ENCODE measurements at regions not wholly inside any gene's neighbourhood (a gene's known extent, or its start where the extent isn't known, plus 50 kb on each side); places are given as distances from the start of the nearest gene placed in this dataset.

- Histone ChIP-seq H3K27ac (ENCODE audit: low read length) (no peak overlapping the region), H3K4me3 (ENCODE audit: low read depth in 2 of 2, low read length in 2 of 2) (no peak overlapping the region), H3K4me1 (ENCODE audit: control insufficient read depth, insufficient read depth, low read length) (no peaks in the 10 kb centered on the region), H3K36me3 (ENCODE audit: control insufficient read depth, insufficient read depth, low read length) (no peaks in the 10 kb centered on the region), H3K27me3 (ENCODE audit: control insufficient read depth, insufficient read depth, low read length) (no peaks in the 10 kb centered on the region), H3K9me3 (ENCODE audit: control insufficient read depth, insufficient read depth, low read depth, low read length) (peaks cover 13% of the 10 kb centered on the region; the same call in 1 of the 2 replicates)
- no peak for DNase-seq (ENCODE audit: low read depth, low spot score)
- no TSS peak for BruUV-seq (replicated peaks)
- in situ Hi-C loops (cut with HindIII; ENCODE audit: low pct_unique_long_range_greater_than_20kb, low sequenced_read_pairs) = no loop called here
- no peak for ATAC-seq
- intact Hi-C loops (cut with micrococcal nuclease; ENCODE audit: unreplicated experiment) = no loop called here
- CTCF ChIA-PET = no interaction called here
- POLR2A ChIA-PET = no interaction called here
- no peak for TF ChIP-seq CTCF (IDR thresholded peaks at IDR 0.05)
- no peak for TF ChIP-seq REST (IDR thresholded peaks at IDR 0.05; ENCODE audit: insufficient read depth in 1 of 2, low read depth in 2 of 2, low read length in 1 of 2)
- no peak for TF ChIP-seq POLR2AphosphoS5 (IDR thresholded peaks at IDR 0.05; ENCODE audit: low read depth, low read length)
- no peak for TF ChIP-seq TCF7L2 (IDR thresholded peaks at IDR 0.05; ENCODE audit: low read depth, low read length)
- TF ChIP-seq SIN3A (IDR thresholded peaks at IDR 0.05; ENCODE audit: borderline replicate concordance, insufficient read depth, low read depth, low read length) = no peak
Measured at GRCh38 chr11:115860246-115860645, 356.0 kb upstream of the CADM1 start.

GRCh38 chr11:115848611-115849010, 344.4 kb upstream of the CADM1 start:
- ChIA-PET POLR2A (no interaction called here), CTCF (no interaction called here)
- intact Hi-C loops (cut with micrococcal nuclease; ENCODE audit: unreplicated experiment) (no loop called here), in situ Hi-C loops (cut with HindIII; ENCODE audit: low pct_unique_long_range_greater_than_20kb, low sequenced_read_pairs) (no loop called here)
- no peaks in the 10 kb centered on the region; the same call in 1 of the 2 replicates for H3K9me3 ChIP-seq (ENCODE audit: control insufficient read depth, insufficient read depth, low read depth, low read length)
- no peak for ATAC-seq
- H3K4me3 ChIP-seq (ENCODE audit: low read depth in 2 of 2, low read length in 2 of 2) = no peak overlapping the region
- no peaks in the 10 kb centered on the region for H3K36me3 ChIP-seq (ENCODE audit: control insufficient read depth, insufficient read depth, low read length)
- no peak for DNase-seq (ENCODE audit: low read depth, low spot score)
- no peaks in the 10 kb centered on the region for H3K4me1 ChIP-seq (ENCODE audit: control insufficient read depth, insufficient read depth, low read length)
- H3K27me3 ChIP-seq (ENCODE audit: control insufficient read depth, insufficient read depth, low read length) = no peaks in the 10 kb centered on the region; the same call in 1 of the 2 replicates
- H3K27ac ChIP-seq (ENCODE audit: low read length) = no peak overlapping the region
- TF ChIP-seq TCF7L2 (IDR thresholded peaks at IDR 0.05; ENCODE audit: low read depth, low read length) (no peak), SIN3A (IDR thresholded peaks at IDR 0.05; ENCODE audit: borderline replicate concordance, insufficient read depth, low read depth, low read length) (no peak), CTCF (IDR thresholded peaks at IDR 0.05) (no peak), REST (IDR thresholded peaks at IDR 0.05; ENCODE audit: insufficient read depth in 1 of 2, low read depth in 2 of 2, low read length in 1 of 2) (no peak), POLR2AphosphoS5 (IDR thresholded peaks at IDR 0.05; ENCODE audit: low read depth, low read length) (no peak)
- no TSS peak for BruUV-seq (replicated peaks)
